IMR-90 (cell line): ENCODE measurements at regions not wholly inside any gene's neighbourhood (a gene's known extent, or its start where the extent isn't known, plus 50 kb on each side); places are given as distances from the start of the nearest gene placed in this dataset.

ENCODE experiments used
- ATAC-seq: fragments of 200-7000 bp; cut with Tn5 transposase; 2 replicates; pipeline ENCODE4 v1.9.1; 2020; ENCODE audit warnings: low read depth, mild to moderate bottlenecking, moderate library complexity
- BruUV-seq: library from RNA; stranded (reverse); fragments of 400-500 nt; replicated peaks from 2 replicates; lab custom pipeline; 2021; lab: Mats Ljungman, UMichigan
- CTCF ChIA-PET: fragments of 300-600 bp; formaldehyde crosslinking; extraction: SDS; loops from one replicate; lab custom pipeline; 2021; ENCODE audit warnings: antibody characterized with exemption; lab: Yijun Ruan, JAX
- POLR2A ChIA-PET: fragments of 300-600 bp; sonication (Branson Sonifier 250); formaldehyde crosslinking; loops from one replicate; lab custom pipeline; 2022; ENCODE audit warnings: antibody characterized with exemption; ENCODE audit not compliant: unreplicated experiment; lab: Charles Lee
- DNase-seq: peaks from one replicate; pipeline ENCODE4 v3.0.0; 2013
- H2AFZ ChIP-seq: replicated peaks from 2 replicates; pipeline ENCODE3; 2013; ENCODE audit warnings: low read length, mild to moderate bottlenecking; ENCODE audit not compliant: poor library complexity
- H2AK5ac ChIP-seq: 2 replicates; pipeline ENCODE4 v1.6.1; 2013; ENCODE audit warnings: low read depth, low read length, inconsistent platforms
- H2AK9ac ChIP-seq: replicated peaks from 2 replicates; pipeline ENCODE3; 2013; ENCODE audit warnings: mild to moderate bottlenecking, low read depth, low read length, moderate library complexity; ENCODE audit not compliant: poor library complexity
- H2BK120ac ChIP-seq: 2 replicates; pipeline ENCODE4 v1.6.1; 2013; ENCODE audit warnings: low read depth, low read length, inconsistent platforms
- H2BK15ac ChIP-seq: 3 replicates; pipeline ENCODE4 v1.6.1; 2013; ENCODE audit warnings: low read depth, low read length, inconsistent platforms
- H2BK20ac ChIP-seq: 2 replicates; pipeline ENCODE4 v1.6.1; 2013; ENCODE audit warnings: low read depth, mild to moderate bottlenecking, inconsistent platforms, low read length, moderate library complexity
- H2BK5ac ChIP-seq: 2 replicates; pipeline ENCODE4 v1.6.1; 2013; ENCODE audit warnings: mild to moderate bottlenecking, low read depth, low read length, inconsistent platforms; ENCODE audit not compliant: poor library complexity, severe bottlenecking
- H3K14ac ChIP-seq: replicated peaks from 2 replicates; pipeline ENCODE4 v1.6.1; 2013; ENCODE audit warnings: low read depth, low read length, inconsistent platforms
- H3K18ac ChIP-seq: 2 replicates; pipeline ENCODE4 v1.6.1; 2013; ENCODE audit warnings: low read depth, low read length, control low read depth
- H3K23ac ChIP-seq: 2 replicates; pipeline ENCODE4 v1.6.1; 2013; ENCODE audit warnings: low read depth, low read length, inconsistent platforms
- H3K27ac ChIP-seq: 2 replicates; pipeline ENCODE4 v1.5.1; 2013; ENCODE audit warnings: mild to moderate bottlenecking, control low read depth, low read length; ENCODE audit not compliant: insufficient read depth
- H3K27me3 ChIP-seq: 2 replicates; pipeline ENCODE4 v1.6.1; 2013; ENCODE audit warnings: low read length; ENCODE audit not compliant: control insufficient read depth, insufficient read depth
- H3K36me3 ChIP-seq: 2 replicates; pipeline ENCODE4 v1.6.1; 2013; ENCODE audit warnings: low read length, mixed read lengths; ENCODE audit not compliant: control insufficient read depth, insufficient read depth
- H3K4ac ChIP-seq: 2 replicates; pipeline ENCODE4 v1.6.1; 2013; ENCODE audit warnings: low read depth, low read length, inconsistent platforms
- H3K4me1 ChIP-seq: 2 replicates; pipeline ENCODE4 v1.6.1; 2013; ENCODE audit warnings: low read length, mixed read lengths; ENCODE audit not compliant: control insufficient read depth, insufficient read depth
- H3K4me2 ChIP-seq: 2 replicates; pipeline ENCODE4 v1.6.1; 2013; ENCODE audit warnings: low read depth, mild to moderate bottlenecking, control low read depth, low read length, moderate library complexity
- H3K4me3 ChIP-seq: 2 replicates; pipeline ENCODE4 v1.5.1; 2013; ENCODE audit warnings: low read depth, mild to moderate bottlenecking, control low read depth, low read length, moderate library complexity; ENCODE audit not compliant: insufficient read depth
- H3K56ac ChIP-seq: 2 replicates; pipeline ENCODE4 v1.6.1; 2013; ENCODE audit warnings: low read length, inconsistent platforms; ENCODE audit not compliant: insufficient read depth; ENCODE audit errors: extremely low read depth
- H3K79me1 ChIP-seq, 2 experiments: 2 replicates each; pipeline ENCODE4 v1.6.1; 2013; ENCODE audit warnings: low read length in 2 of 2, inconsistent platforms in 1 of 2, low read depth in 1 of 2
- H3K9ac ChIP-seq: 2 replicates; pipeline ENCODE4 v1.6.1; 2013; ENCODE audit warnings: low read depth, low read length, control low read depth
- H3K9me1 ChIP-seq: 2 replicates; pipeline ENCODE4 v1.6.1; 2013; ENCODE audit warnings: low read length, inconsistent platforms; ENCODE audit not compliant: insufficient read depth
- H3K9me3 ChIP-seq: 2 replicates; pipeline ENCODE4 v1.6.1; 2013; ENCODE audit warnings: low read length; ENCODE audit not compliant: control insufficient read depth, insufficient read depth
- H4K20me1 ChIP-seq: 2 replicates; pipeline ENCODE4 v1.6.1; 2013; ENCODE audit warnings: low read length, inconsistent platforms; ENCODE audit not compliant: insufficient read depth
- H4K5ac ChIP-seq: 2 replicates; pipeline ENCODE4 v1.6.1; 2013; ENCODE audit warnings: mild to moderate bottlenecking, low read depth, low read length, control low read depth
- H4K8ac ChIP-seq, 2 experiments: 2 replicates each; pipeline ENCODE4 v1.6.1; 2013; ENCODE audit warnings: low read depth in 2 of 2, low read length in 2 of 2, control low read depth in 1 of 2, inconsistent platforms in 1 of 2
- H4K91ac ChIP-seq: 2 replicates; pipeline ENCODE4 v1.6.1; 2013; ENCODE audit warnings: low read depth, low read length, inconsistent platforms; ENCODE audit not compliant: insufficient read depth
- MAZ ChIP-seq: IDR thresholded peaks from 2 replicates; pipeline ENCODE4 v1.6.1; 2012; ENCODE audit warnings: low read depth, mild to moderate bottlenecking, low read length, improper control_type of control experiment, moderate library complexity, borderline replicate concordance
- MXI1 ChIP-seq: IDR thresholded peaks from 2 replicates; pipeline ENCODE4 v1.6.1; 2012; ENCODE audit warnings: low read depth, mild to moderate bottlenecking, low read length, moderate library complexity, borderline replicate concordance
- SMC3 ChIP-seq: fragments of 150-350 bp; IDR thresholded peaks from 2 replicates; pipeline ENCODE4 v1.6.1; 2016; ENCODE audit warnings: low read depth, mild to moderate bottlenecking, antibody characterized with exemption, low read length, moderate library complexity
- WGBS, 2 experiments: methylation state at CpG; one replicate each; pipeline versions ENCODE4 v1.1.5 to v1.1.7; 2013; ENCODE audit warnings: missing lambda C conversion rate in 2 of 2; ENCODE audit not compliant: insufficient read length in 1 of 2; ENCODE audit errors: extremely low coverage in 2 of 2; 5-methylcytosine and 5-hydroxymethylcytosine counted together
- dilution Hi-C: fragments of 300-500 bp; cut with HindIII; formaldehyde crosslinking; loops from one replicate; pipeline ENCODE4 v1.14.3; 2018; ENCODE audit warnings: low sequenced_read_pairs; ENCODE audit not compliant: unreplicated experiment
- in situ Hi-C: fragments of 300-500 bp; cut with MboI; formaldehyde crosslinking; loops from 3 replicates; pipeline ENCODE4 v1.14.3; 2019; ENCODE audit warnings: low sequenced_read_pairs, inconsistent platforms, mixed read lengths
- intact Hi-C: fragments of 100-400 bp; cut with micrococcal nuclease; formaldehyde crosslinking; loops from 2 replicates; pipeline ENCODE4 v1.10.0; 2022

DNA sequence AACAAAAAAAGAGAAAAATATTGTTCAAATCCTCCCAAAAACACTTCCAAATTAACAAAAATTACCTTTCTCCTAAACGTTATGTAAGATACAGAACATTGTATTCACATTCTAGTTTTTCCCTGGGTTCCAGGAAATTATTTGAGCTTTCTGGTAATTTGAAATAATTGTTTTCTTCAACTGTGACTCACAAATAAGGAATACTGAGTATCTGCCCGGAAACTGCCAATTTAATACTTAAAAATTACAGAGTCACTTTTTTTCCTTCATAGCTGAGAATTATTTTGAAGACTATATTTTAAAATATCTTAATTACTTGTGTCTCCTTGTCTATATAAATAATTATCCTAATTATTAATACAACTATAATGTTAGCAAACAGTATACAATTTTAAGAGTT, 709.0 kb upstream of the ARGLU1 start:
- H2BK15ac ChIP-seq: no peak overlapping the region
- H3K36me3 ChIP-seq: no peaks in the 10 kb centered on the region
- dilution Hi-C loops: no loop called here
- in situ Hi-C loops: no loop called here
- no peak overlapping the region for H3K56ac ChIP-seq
- no peak overlapping the region for H3K4ac ChIP-seq
- H4K20me1 ChIP-seq: no peaks in the 10 kb centered on the region
- peak; percentile 22 for DNase-seq
- BruUV-seq: no TSS peak
- H4K8ac ChIP-seq: 0 out of 4 replicates have a peak overlapping the region, but pooled peaks of 1 of the 2 experiments have one; percentile 24
- H2BK5ac ChIP-seq: peak overlapping the region; percentile 73
- H4K5ac ChIP-seq: no peak overlapping the region
- no peak overlapping the region for H4K91ac ChIP-seq
- H3K27ac ChIP-seq: no peak overlapping the region
- no peak overlapping the region for H3K18ac ChIP-seq
- TF ChIP-seq MAZ (no peak), SMC3 (no peak), MXI1 (no peak)
- WGBS, 2 experiments: 100% methylated on average over 1 of the region's 2 CpGs; no CpG with 5 or more reads in 1 of the 2 experiments
- H3K9me3 ChIP-seq: no peaks in the 10 kb centered on the region
- CTCF ChIA-PET: interaction anchor here (0.8 kb wide), 1 partner anchor 15 kb away, joined by 3 read pairs; no protein-coding TSS in a partner anchor
- H3K23ac ChIP-seq: no peak overlapping the region
- no peak overlapping the region for H2AFZ ChIP-seq
- no peak overlapping the region for H3K4me2 ChIP-seq
- H2AK9ac ChIP-seq: no peak overlapping the region
- peaks cover 20 to 28% of the 10 kb centered on the region in 2 experiments for H3K79me1 ChIP-seq
- POLR2A ChIA-PET: interaction anchor here (0.7 to 1.8 kb wide), 2 partner anchors 18 to 491 kb away, joined by 4 to 7 read pairs; no protein-coding TSS in a partner anchor
- peaks cover 6% of the 10 kb centered on the region for H3K4me1 ChIP-seq
- H2BK120ac ChIP-seq: no peak overlapping the region
- no peaks in the 10 kb centered on the region for H3K27me3 ChIP-seq
- no peak overlapping the region for H2BK20ac ChIP-seq
- H2AK5ac ChIP-seq: no peak overlapping the region
- H3K4me3 ChIP-seq: no peak overlapping the region
- H3K9me1 ChIP-seq: peaks cover 2% of the 10 kb centered on the region; the same call in 1 of the 2 replicates
- no peak overlapping the region for H3K9ac ChIP-seq
- intact Hi-C loops: no loop called here
- no peak overlapping the region for H3K14ac ChIP-seq
- ATAC-seq: no peak
